HG02623 (cell line): ENCODE measurements at regions not wholly inside any gene's neighbourhood (a gene's known extent, or its start where the extent isn't known, plus 50 kb on each side); places are given as distances from the start of the nearest gene placed in this dataset.

Experiments
- ATAC-seq: cut with Tn5 transposase; IDR thresholded peaks from one replicate; pipeline ENCODE4 v1.9.1; 2021; ENCODE audit warnings: moderate library complexity; ENCODE audit not compliant: unreplicated experiment

- no peak for ATAC-seq
Measured at GRCh38 chr18:64888956-64889355, 740.1 kb upstream of the LINC00305 start.

GRCh38 chr18:64886995-64887394 is 738.1 kb upstream of the LINC00305 start:
- no peak for ATAC-seq

GRCh38 chr18:64882896-64883295 is 734.0 kb upstream of the LINC00305 start:
- no peak for ATAC-seq

GRCh38 chr18:64876833-64877232 is 727.9 kb upstream of the LINC00305 start:
- no peak for ATAC-seq

GRCh38 chr18:64872710-64873458 is 724.0 kb upstream of the LINC00305 start:
- no peak for ATAC-seq

- ATAC-seq, result no peak
Measured at GRCh38 chr18:64854112-64854511, 705.2 kb upstream of the LINC00305 start.

GRCh38 chr18:64852281-64852680 is 703.4 kb upstream of the LINC00305 start:
- ATAC-seq, result no peak

GRCh38 chr18:64851726-64852125 is 702.8 kb upstream of the LINC00305 start:
- no peak for ATAC-seq

- ATAC-seq, result no peak
Measured at GRCh38 chr18:64850791-64851190, 701.9 kb upstream of the LINC00305 start.

- ATAC-seq, result no peak
Measured at GRCh38 chr18:64840911-64841701, 692.2 kb upstream of the LINC00305 start.

- no peak for ATAC-seq
Measured at GRCh38 chr18:64810354-64810753, 661.5 kb upstream of the LINC00305 start.

GRCh38 chr18:64809801-64810200 is 660.9 kb upstream of the LINC00305 start:
- ATAC-seq, result no peak

- ATAC-seq, result no peak
Measured at GRCh38 chr18:64807560-64807959, 658.7 kb upstream of the LINC00305 start.

GRCh38 chr18:64806691-64807090 is 657.8 kb upstream of the LINC00305 start:
- ATAC-seq, result no peak

GRCh38 chr18:64806232-64806631 is 657.3 kb upstream of the LINC00305 start:
- ATAC-seq, result no peak

- no peak for ATAC-seq
Measured at GRCh38 chr18:64803471-64803870, 654.6 kb upstream of the LINC00305 start.

GRCh38 chr18:64800151-64800550 is 651.3 kb upstream of the LINC00305 start:
- no peak for ATAC-seq

GRCh38 chr18:64799376-64799775 is 650.5 kb upstream of the LINC00305 start:
- ATAC-seq, result no peak

GRCh38 chr18:64791236-64791635 is 642.3 kb upstream of the LINC00305 start:
- ATAC-seq, result no peak

- no peak for ATAC-seq
Measured at GRCh38 chr18:64785686-64786085, 636.8 kb upstream of the LINC00305 start.

GRCh38 chr18:64777556-64777955 is 628.7 kb upstream of the LINC00305 start:
- ATAC-seq, result no peak

GRCh38 chr18:64765908-64766307 is 617.0 kb upstream of the LINC00305 start:
- ATAC-seq, result no peak
